BE2C (cell line): ENCODE measurements at regions not wholly inside any gene's neighbourhood (a gene's known extent, or its start where the extent isn't known, plus 50 kb on each side); places are given as distances from the start of the nearest gene placed in this dataset.

Experiments used
- DNase-seq: peaks from one replicate; pipeline ENCODE4 v3.0.0-alpha.2; 2020
- H3K27me3 ChIP-seq: fragments of 250-450 bp; sonication (Bioruptor Pico); 2 replicates; pipeline ENCODE4 v1.5.1; 2020; ENCODE audit warnings: mild to moderate bottlenecking
- H3K36me3 ChIP-seq: fragments of 250-450 bp; sonication (Bioruptor Pico); 2 replicates; pipeline ENCODE4 v1.5.1; 2020; ENCODE audit warnings: mild to moderate bottlenecking
- H3K4me1 ChIP-seq: fragments of 250-450 bp; sonication (Bioruptor Pico); 2 replicates; pipeline ENCODE4 v1.5.1; 2020
- H3K4me3 ChIP-seq: 2 replicates; pipeline ENCODE4 v1.5.1; 2011; ENCODE audit warnings: low read depth, low read length
- H3K9me3 ChIP-seq: fragments of 250-450 bp; sonication (Bioruptor Pico); 2 replicates; pipeline ENCODE4 v1.5.1; 2020
- TF ChIP-seq, protein P1 (sequence below): IDR thresholded peaks from 2 replicates; pipeline ENCODE4 v1.5.1; 2012; ENCODE audit warnings: mild to moderate bottlenecking, low read depth, low read length

DNA sequence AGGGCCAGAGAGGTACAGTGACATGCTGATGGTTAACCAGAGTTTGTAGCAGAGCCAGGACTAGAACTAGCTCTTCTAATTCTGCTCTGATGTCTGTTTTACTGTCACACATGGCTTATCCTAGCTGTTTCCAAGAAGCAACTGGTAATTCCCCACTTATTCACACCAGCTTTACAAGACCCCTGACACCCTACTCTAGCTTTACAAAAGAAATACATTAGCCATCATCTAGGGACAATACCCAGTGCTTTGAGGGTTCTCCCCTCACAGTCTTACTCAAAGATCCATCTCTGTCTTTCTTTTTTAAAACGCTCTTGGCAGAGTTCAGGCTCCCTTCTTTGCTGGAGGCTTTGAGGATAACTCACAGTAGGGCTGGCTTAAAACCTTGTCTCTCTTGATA is 197.3 kb upstream of the PMFBP1 start:
- H3K36me3 ChIP-seq, result no peaks in the 10 kb centered on the region
- H3K27me3 ChIP-seq, result no peaks in the 10 kb centered on the region
- H3K9me3 ChIP-seq, result no peaks in the 10 kb centered on the region
- no peak for DNase-seq
- H3K4me3 ChIP-seq, result no peak overlapping the region
- TF ChIP-seq, protein P1, sequence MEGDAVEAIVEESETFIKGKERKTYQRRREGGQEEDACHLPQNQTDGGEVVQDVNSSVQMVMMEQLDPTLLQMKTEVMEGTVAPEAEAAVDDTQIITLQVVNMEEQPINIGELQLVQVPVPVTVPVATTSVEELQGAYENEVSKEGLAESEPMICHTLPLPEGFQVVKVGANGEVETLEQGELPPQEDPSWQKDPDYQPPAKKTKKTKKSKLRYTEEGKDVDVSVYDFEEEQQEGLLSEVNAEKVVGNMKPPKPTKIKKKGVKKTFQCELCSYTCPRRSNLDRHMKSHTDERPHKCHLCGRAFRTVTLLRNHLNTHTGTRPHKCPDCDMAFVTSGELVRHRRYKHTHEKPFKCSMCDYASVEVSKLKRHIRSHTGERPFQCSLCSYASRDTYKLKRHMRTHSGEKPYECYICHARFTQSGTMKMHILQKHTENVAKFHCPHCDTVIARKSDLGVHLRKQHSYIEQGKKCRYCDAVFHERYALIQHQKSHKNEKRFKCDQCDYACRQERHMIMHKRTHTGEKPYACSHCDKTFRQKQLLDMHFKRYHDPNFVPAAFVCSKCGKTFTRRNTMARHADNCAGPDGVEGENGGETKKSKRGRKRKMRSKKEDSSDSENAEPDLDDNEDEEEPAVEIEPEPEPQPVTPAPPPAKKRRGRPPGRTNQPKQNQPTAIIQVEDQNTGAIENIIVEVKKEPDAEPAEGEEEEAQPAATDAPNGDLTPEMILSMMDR, result no peak
- H3K4me1 ChIP-seq, result peaks cover 35% of the 10 kb centered on the region

DNA sequence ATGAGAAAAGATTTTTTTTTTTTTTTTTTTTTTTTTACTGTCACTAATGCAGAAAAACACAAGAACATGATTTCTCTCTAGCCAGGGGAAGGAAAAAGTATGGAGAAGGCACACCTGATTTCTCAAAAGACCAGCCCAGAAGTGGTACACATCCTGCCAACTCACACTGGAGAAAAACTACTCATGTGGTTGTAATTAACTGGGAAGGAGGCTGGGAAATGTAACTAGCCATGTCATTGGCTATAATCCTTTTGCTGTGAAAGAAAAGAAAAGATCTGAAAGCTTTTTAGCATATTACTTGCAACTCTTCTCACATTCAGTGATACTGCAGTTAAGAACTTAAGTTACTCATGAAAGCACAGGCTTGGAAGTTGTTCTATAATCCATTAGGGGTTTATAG is 195.9 kb upstream of the PMFBP1 start:
- no peaks in the 10 kb centered on the region for H3K27me3 ChIP-seq
- H3K36me3 ChIP-seq, result no peaks in the 10 kb centered on the region
- no peak for DNase-seq
- TF ChIP-seq, protein P1, result no peak
- no peaks in the 10 kb centered on the region for H3K9me3 ChIP-seq
- H3K4me3 ChIP-seq, result no peak overlapping the region
- peaks cover 29% of the 10 kb centered on the region for H3K4me1 ChIP-seq

DNA sequence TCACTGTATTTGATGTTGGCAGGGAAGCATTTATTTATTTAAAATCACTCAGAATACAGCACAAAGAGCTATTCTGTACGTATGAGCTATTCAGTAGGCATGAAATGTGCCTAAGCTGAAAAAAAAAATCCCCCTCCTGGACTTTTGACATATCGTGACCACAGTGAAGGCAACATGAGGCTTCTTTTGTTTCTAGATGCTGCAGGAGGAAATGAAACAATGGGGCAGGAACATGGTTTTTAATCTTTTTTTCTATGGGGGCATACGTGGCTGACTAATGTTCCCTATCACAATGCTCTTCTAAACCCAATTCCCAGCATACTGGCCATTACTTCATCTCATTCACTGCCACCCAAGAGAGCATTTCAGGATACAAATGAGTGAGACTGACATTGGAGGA is 191.0 kb upstream of the PMFBP1 start:
- Histone ChIP-seq H3K4me3 (no peak overlapping the region), H3K27me3 (no peaks in the 10 kb centered on the region), H3K9me3 (no peaks in the 10 kb centered on the region), H3K36me3 (no peaks in the 10 kb centered on the region), H3K4me1 (no peaks in the 10 kb centered on the region; the same call in 1 of the 2 replicates)
- DNase-seq, result no peak
- TF ChIP-seq, protein P1, result no peak

DNA sequence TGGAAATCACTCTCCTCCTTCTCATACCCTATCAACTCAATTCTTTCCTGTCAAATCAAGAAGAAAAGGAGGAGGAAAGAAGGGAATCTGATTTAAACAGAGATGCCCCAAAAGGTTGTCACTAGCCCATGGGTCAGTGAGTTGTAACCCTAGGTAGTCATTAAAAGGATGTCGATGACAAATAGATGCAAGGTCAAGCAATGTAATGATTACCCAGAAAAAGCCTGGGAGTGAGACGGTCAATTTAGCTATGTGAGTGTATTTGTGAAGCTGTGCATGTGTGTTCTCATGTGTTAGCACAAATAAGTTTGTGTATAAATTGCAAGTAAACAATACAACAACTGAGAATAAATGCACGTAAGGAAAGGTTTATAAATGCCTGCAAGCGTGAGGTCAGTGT is 190.5 kb upstream of the PMFBP1 start:
- no peak overlapping the region for H3K4me3 ChIP-seq
- no peaks in the 10 kb centered on the region; the same call in 1 of the 2 replicates for H3K4me1 ChIP-seq
- H3K9me3 ChIP-seq, result no peaks in the 10 kb centered on the region
- no peaks in the 10 kb centered on the region for H3K27me3 ChIP-seq
- TF ChIP-seq, protein P1, result no peak
- H3K36me3 ChIP-seq, result no peaks in the 10 kb centered on the region
- DNase-seq, result no peak

DNA sequence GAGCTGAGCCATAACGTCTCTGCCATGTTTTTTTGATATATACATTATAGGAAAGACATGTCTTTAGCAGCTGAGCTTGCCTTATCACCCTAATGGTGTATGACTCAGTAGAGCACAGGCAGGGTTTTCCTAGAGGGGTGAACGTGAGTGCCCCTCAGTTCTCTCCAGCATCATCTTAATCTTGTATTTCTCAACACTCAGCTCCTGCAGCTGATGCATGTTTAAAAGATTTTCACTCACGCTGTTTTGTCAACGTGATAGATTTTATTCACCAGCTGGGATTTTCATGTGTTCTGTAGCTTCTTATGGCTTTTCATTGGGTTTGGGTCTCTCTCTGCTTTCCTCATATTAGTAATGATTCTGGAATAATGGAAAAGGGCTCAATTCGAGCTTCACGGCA is 186.0 kb upstream of the PMFBP1 start:
- Histone ChIP-seq H3K4me1 (no peaks in the 10 kb centered on the region; the same call in 1 of the 2 replicates), H3K4me3 (no peak overlapping the region), H3K27me3 (no peaks in the 10 kb centered on the region), H3K9me3 (no peaks in the 10 kb centered on the region), H3K36me3 (no peaks in the 10 kb centered on the region)
- DNase-seq, result no peak
- TF ChIP-seq, protein P1, result no peak

DNA sequence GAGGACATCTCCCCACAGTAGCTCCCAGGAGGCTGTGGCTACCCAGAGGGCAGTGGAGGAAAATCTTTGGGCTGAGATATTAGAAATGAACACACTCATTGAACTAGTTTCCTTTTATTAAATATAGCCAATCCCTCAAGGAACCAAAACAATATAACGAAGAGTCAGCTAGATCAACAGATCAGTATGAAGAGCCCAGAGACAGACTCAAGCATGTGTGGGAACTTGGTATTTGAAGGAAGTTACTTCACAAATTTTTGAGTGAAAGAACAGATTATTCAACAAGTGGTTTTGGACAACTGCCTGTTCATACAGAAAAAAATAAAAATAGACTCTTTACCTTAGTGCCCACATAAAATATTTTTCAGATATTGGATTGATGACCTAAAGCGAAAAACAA is 183.6 kb upstream of the PMFBP1 start:
- Histone ChIP-seq H3K4me3 (no peak overlapping the region), H3K36me3 (no peaks in the 10 kb centered on the region), H3K9me3 (no peaks in the 10 kb centered on the region), H3K4me1 (no peaks in the 10 kb centered on the region; the same call in 1 of the 2 replicates), H3K27me3 (no peaks in the 10 kb centered on the region)
- DNase-seq, result no peak
- TF ChIP-seq, protein P1, result no peak
